K562 (cell line): ENCODE measurements at regions not wholly inside any gene's neighbourhood (a gene's known extent, or its start where the extent isn't known, plus 50 kb on each side); places are given as distances from the start of the nearest gene placed in this dataset.

Experiments used
- ATAC-seq: fragments of 200-7000 bp; cut with Tn5 transposase; 3 replicates; pipeline ENCODE4 v1.9.1; 2020; ENCODE audit warnings: moderate library complexity
- BruUV-seq: library from RNA; stranded (reverse); fragments of 400-500 nt; replicated peaks from 2 replicates; lab custom pipeline; 2021; lab: Mats Ljungman, UMichigan
- CTCF ChIA-PET: fragments of 300-600 bp; formaldehyde crosslinking; extraction: SDS; loops from one replicate; lab custom pipeline; 2021; ENCODE audit warnings: low intra/inter-chr PET ratio; lab: Yijun Ruan, JAX
- POLR2A ChIA-PET: fragments of 300-600, 350-650 bp; sonication (Branson Sonifier 250); formaldehyde crosslinking; extraction: SDS; loops from one replicate; lab custom pipeline; 2021; ENCODE audit warnings: antibody characterized with exemption, inconsistent platforms; lab: Yijun Ruan, JAX
- DNase-seq, 4 experiments: peaks; one replicate each; pipeline versions ENCODE4 v3.0.0 to v3.0.0-alpha.2; 2011 to 2018; ENCODE audit warnings: low spot score in 3 of 4, mixed read lengths in 3 of 4; ENCODE audit errors: extremely low read depth in 1 of 4
- FAIRE-seq: peaks from 2 replicates; lab custom pipeline; 2011; peaks lifted over from hg19 to GRCh38; lab: Jason Lieb, UNC
- H2AFZ ChIP-seq: 2 replicates; pipeline ENCODE4 v1.6.0; 2011; ENCODE audit warnings: low read depth, low read length, control low read depth, inconsistent platforms
- H3K27ac ChIP-seq: fragments of 200-600 bp; 3 replicates; pipeline ENCODE4 v1.8.0; 2011; ENCODE audit warnings: low read depth, mild to moderate bottlenecking, control low read depth, inconsistent platforms, low read length, moderate library complexity, mixed read lengths; ENCODE audit errors: extremely low read depth
- H3K27me3 ChIP-seq, 2 experiments: fragments of 300-600 bp in 1 of 2; 2 replicates in 1 of 2; 3 replicates in 1 of 2; pipeline versions ENCODE4 v1.6.0 to v1.8.0; 2011; ENCODE audit warnings: inconsistent platforms in 2 of 2, low read length in 2 of 2, mild to moderate bottlenecking in 1 of 2, mixed read lengths in 1 of 2, moderate library complexity in 1 of 2; ENCODE audit not compliant: control insufficient read depth in 2 of 2, insufficient read depth in 2 of 2
- H3K36me3 ChIP-seq: fragments of 300-600 bp; 3 replicates; pipeline ENCODE4 v1.8.0; 2011; ENCODE audit warnings: mild to moderate bottlenecking, low read length, inconsistent platforms; ENCODE audit not compliant: control insufficient read depth, insufficient read depth
- H3K4me1 ChIP-seq, 2 experiments: fragments of 200-600 bp in 1 of 2; replicated peaks in 1 of 2; 2 replicates in 1 of 2; 3 replicates in 1 of 2; pipeline versions ENCODE4 v1.5.1 to v1.8.0; 2011; ENCODE audit warnings: inconsistent platforms in 2 of 2, low read length in 2 of 2, mild to moderate bottlenecking in 1 of 2, mixed read lengths in 1 of 2, moderate library complexity in 1 of 2; ENCODE audit not compliant: control insufficient read depth in 2 of 2, insufficient read depth in 2 of 2
- H3K4me2 ChIP-seq: 2 replicates; pipeline ENCODE4 v1.6.1; 2011; ENCODE audit warnings: low read length, control low read depth, inconsistent platforms, mixed read lengths; ENCODE audit not compliant: insufficient read depth
- H3K4me3 ChIP-seq: fragments of 200-600 bp; sonication (generic), shearing (Covaris generic); 2 replicates; pipeline ENCODE4 v1.5.1; 2016; ENCODE audit warnings: control low read depth, inconsistent platforms
- H3K79me2 ChIP-seq: fragments of 200-600 bp; 3 replicates; pipeline ENCODE4 v1.8.0; 2011; ENCODE audit warnings: low read length, inconsistent platforms; ENCODE audit not compliant: control insufficient read depth, insufficient read depth
- H3K9ac ChIP-seq, 2 experiments: 2 replicates each; pipeline versions ENCODE4 v1.6.0 to v1.6.1; 2011; ENCODE audit warnings: low read depth in 2 of 2, low read length in 2 of 2, control low read depth in 1 of 2, inconsistent platforms in 1 of 2, mild to moderate bottlenecking in 1 of 2, mixed read lengths in 1 of 2; ENCODE audit not compliant: insufficient read depth in 1 of 2
- H3K9me1 ChIP-seq: one replicate; pipeline ENCODE4 v1.6.0; 2011; ENCODE audit warnings: inconsistent platforms, mild to moderate bottlenecking, low read length, moderate library complexity; ENCODE audit not compliant: control insufficient read depth, insufficient read depth
- H3K9me3 ChIP-seq: replicated peaks from 2 replicates; pipeline ENCODE4 v1.5.1; 2011; ENCODE audit warnings: low read depth, low read length, inconsistent platforms; ENCODE audit not compliant: control insufficient read depth, insufficient read depth
- H4K20me1 ChIP-seq: replicated peaks from 2 replicates; pipeline ENCODE4 v1.6.1; 2011; ENCODE audit warnings: low read length, inconsistent platforms, mixed read lengths; ENCODE audit not compliant: control insufficient read depth, insufficient read depth
- C11orf30 ChIP-seq: fragments of 450-650 bp; IDR thresholded peaks from 2 replicates; pipeline ENCODE4 v1.6.1; 2016; ENCODE audit warnings: low read depth, mild to moderate bottlenecking
- ETS1 ChIP-seq: conservative IDR thresholded peaks from 2 replicates; pipeline ENCODE4 v1.6.1; 2011; ENCODE audit warnings: low read depth, mild to moderate bottlenecking, low read length; ENCODE audit not compliant: control insufficient read depth
- GABPB1 ChIP-seq: sonication (generic); formaldehyde crosslinking; IDR thresholded peaks from 2 replicates; pipeline ENCODE4 v1.8.0; 2022; ENCODE audit warnings: mild to moderate bottlenecking, missing genetic modification reagents
- IRF2 ChIP-seq: sonication (generic); formaldehyde crosslinking; IDR thresholded peaks from 2 replicates; pipeline ENCODE4 v1.8.1; 2022; ENCODE audit warnings: mild to moderate bottlenecking, missing genetic modification reagents
- MAFK ChIP-seq: IDR thresholded peaks from 2 replicates; pipeline ENCODE4 v1.6.1; 2011; ENCODE audit warnings: low read length, improper control_type of control experiment
- MXD1 ChIP-seq: fragments of 250-450 bp; sonication (Bioruptor Pico); IDR thresholded peaks from 2 replicates; pipeline ENCODE4 v1.8.0; 2021; ENCODE audit warnings: borderline replicate concordance, mild to moderate bottlenecking, moderate library complexity; ENCODE audit not compliant: poor library complexity, severe bottlenecking
- RBM25 ChIP-seq: fragments of 200-400 bp; formaldehyde crosslinking; IDR thresholded peaks from 2 replicates; pipeline ENCODE4 v1.6.1; 2018; ENCODE audit warnings: low read length, low read depth, moderate library complexity; ENCODE audit not compliant: severe bottlenecking
- ZNF316 ChIP-seq: fragments of 450-650 bp; IDR thresholded peaks from 2 replicates; pipeline ENCODE4 v1.6.1; 2016
- ZNF354B ChIP-seq: fragments of 250-450 bp; sonication (Bioruptor Pico); IDR thresholded peaks from 2 replicates; pipeline ENCODE4 v1.4.0; 2020
- WGBS: fragments of 100-300 bp; shearing (Covaris generic); methylation state at CpG from one replicate; pipeline ENCODE4 v1.1.6; 2016; ENCODE audit warnings: low coverage, mixed read lengths; ENCODE audit not compliant: insufficient coverage; ENCODE audit errors: missing lambda C conversion rate; 5-methylcytosine and 5-hydroxymethylcytosine counted together
- in situ Hi-C: fragments of 300-500 bp; cut with MboI; formaldehyde crosslinking; loops from 4 replicates; pipeline ENCODE4 v1.15.0; 2018; ENCODE audit warnings: inconsistent platforms, mixed read lengths
- intact Hi-C: fragments of 100-400 bp; cut with micrococcal nuclease; formaldehyde crosslinking; loops from 2 replicates; pipeline ENCODE4 v1.14.2; 2022

GRCh38 chr9:73347123-73347522 is 195.5 kb downstream of the ANXA1 start:
- in situ Hi-C loops (no loop called here), intact Hi-C loops (no loop called here)
- Histone ChIP-seq H3K9ac (no peak overlapping the region), H3K36me3 (no peaks in the 10 kb centered on the region), H3K9me3 (no peaks in the 10 kb centered on the region), H3K9me1 (no peaks in the 10 kb centered on the region), H3K4me3 (no peak overlapping the region), H3K27ac (no peak overlapping the region), H3K4me2 (no peak overlapping the region), H3K79me2 (no peaks in the 10 kb centered on the region), H4K20me1 (no peaks in the 10 kb centered on the region), H3K27me3 (no peaks in the 10 kb centered on the region), H3K4me1 (no peaks in the 10 kb centered on the region), H2AFZ (no peak overlapping the region)
- ChIA-PET POLR2A (no interaction called here), CTCF (no interaction called here)
- no peak for ATAC-seq
- FAIRE-seq: no peak
- DNase-seq: no peak
- 30% methylated on average over 4 of the region's 4 CpGs for WGBS
- no TSS peak for BruUV-seq
- TF ChIP-seq ZNF316 (peak; percentile 29; the same call in 1 of the 2 replicates), C11orf30 (peak; percentile 18; the same call in 1 of the 2 replicates), MAFK (0 out of 2 replicates have a peak, but pooled peaks have one; percentile 11), IRF2 (CRISPR knock-in tag) (no peak)

- ChIA-PET POLR2A (no interaction called here), CTCF (no interaction called here)
- Histone ChIP-seq H3K27me3 (no peaks in the 10 kb centered on the region), H3K9me1 (no peaks in the 10 kb centered on the region), H3K9ac (no peak overlapping the region), H3K27ac (no peak overlapping the region), H2AFZ (no peak overlapping the region), H3K4me2 (no peak overlapping the region), H3K36me3 (no peaks in the 10 kb centered on the region), H3K9me3 (no peaks in the 10 kb centered on the region)
- DNase-seq (no peak), FAIRE-seq (no peak)
- WGBS: 44% methylated on average over 1 of the region's 1 CpG
- in situ Hi-C loops: no loop called here
- intact Hi-C loops: no loop called here
- TF ChIP-seq RBM25 (no peak), GABPB1 (no peak), ZNF354B (CRISPR knock-in tag) (no peak), MXD1 (CRISPR knock-in tag) (no peak), ETS1 (no peak)
- TF ChIP-seq, all 486 proteins: peak for 0
- no peak overlapping the region for H3K4me3 ChIP-seq
- H3K4me1 ChIP-seq: no peaks in the 10 kb centered on the region
- H4K20me1 ChIP-seq: no peaks in the 10 kb centered on the region
- ATAC-seq: no peak
- no TSS peak for BruUV-seq
- H3K79me2 ChIP-seq: no peaks in the 10 kb centered on the region
Observed at GRCh38 chr9:73347720-73348119, 196.1 kb downstream of the ANXA1 start.
